Fibroblast of lung (primary cell): ENCODE measurements at regions not wholly inside any gene's neighbourhood (a gene's known extent, or its start where the extent isn't known, plus 50 kb on each side); places are given as distances from the start of the nearest gene placed in this dataset.

Experiments
- DNase-seq, 2 donors: peaks; one replicate each; pipeline versions ENCODE4 v3.0.0 to v3.0.0-alpha.2; 2010; ENCODE audit warnings: low read depth in 2 of 2
- H2AFZ ChIP-seq: 2 replicates; pipeline ENCODE4 v1.5.1; 2012; ENCODE audit warnings: low read length, control low read depth, inconsistent platforms
- H3K27ac ChIP-seq: 2 replicates; pipeline ENCODE4 v1.5.1; 2011; ENCODE audit warnings: low read length, control low read depth; ENCODE audit not compliant: insufficient read depth
- H3K27me3 ChIP-seq: 2 replicates; pipeline ENCODE4 v1.5.1; 2011; ENCODE audit warnings: mild to moderate bottlenecking, low read length; ENCODE audit not compliant: control insufficient read depth, insufficient read depth
- H3K36me3 ChIP-seq: 2 replicates; pipeline ENCODE4 v1.5.1; 2011; ENCODE audit warnings: low read length; ENCODE audit not compliant: control insufficient read depth, insufficient read depth
- H3K4me1 ChIP-seq: 2 replicates; pipeline ENCODE4 v1.5.1; 2011; ENCODE audit warnings: low read length; ENCODE audit not compliant: control insufficient read depth, insufficient read depth; ENCODE audit errors: extremely low read depth
- H3K4me2 ChIP-seq: 2 replicates; pipeline ENCODE4 v1.5.1; 2011; ENCODE audit warnings: low read length, control low read depth; ENCODE audit not compliant: insufficient read depth; ENCODE audit errors: extremely low read depth
- H3K4me3 ChIP-seq, 4 experiments: fragments of 200-600 bp in 1 of 4; sonication (generic) in 1 of 4; replicated peaks in 1 of 4; 2 replicates each; pipeline ENCODE4 v1.5.1; 2011 to 2016; ENCODE audit warnings: low read length in 4 of 4, low read depth in 3 of 4, mild to moderate bottlenecking in 3 of 4, control low read depth in 2 of 4, inconsistent platforms in 1 of 4, mixed read lengths in 1 of 4; ENCODE audit not compliant: insufficient read depth in 1 of 4; ENCODE audit errors: control extremely low read depth in 1 of 4
- H3K79me2 ChIP-seq: 2 replicates; pipeline ENCODE4 v1.5.1; 2012; ENCODE audit warnings: mild to moderate bottlenecking, low read length, inconsistent platforms; ENCODE audit not compliant: control insufficient read depth, insufficient read depth
- H3K9ac ChIP-seq: 2 replicates; pipeline ENCODE4 v1.5.1; 2011; ENCODE audit warnings: mild to moderate bottlenecking, low read length, control low read depth; ENCODE audit not compliant: insufficient read depth
- H3K9me3 ChIP-seq: 2 replicates; pipeline ENCODE4 v1.5.1; 2012; ENCODE audit warnings: low read depth, low read length; ENCODE audit not compliant: control insufficient read depth, insufficient read depth
- H4K20me1 ChIP-seq: 2 replicates; pipeline ENCODE4 v1.5.1; 2011; ENCODE audit warnings: low read length; ENCODE audit not compliant: control insufficient read depth, insufficient read depth; ENCODE audit errors: extremely low read depth
- CTCF ChIP-seq, 2 donors: IDR thresholded peaks in 1 of 2; conservative IDR thresholded peaks in 1 of 2; 1 replicate in 1 of 2; 2 replicates in 1 of 2; pipeline ENCODE4 v1.5.1; 2011 to 2012; ENCODE audit warnings: low read length in 2 of 2, control low read depth in 1 of 2, inconsistent platforms in 1 of 2, low read depth in 1 of 2, mild to moderate bottlenecking in 1 of 2
- EZH2 ChIP-seq: IDR thresholded peaks from 2 replicates; pipeline ENCODE4 v1.5.1; 2012; ENCODE audit warnings: low read length, control low read depth, mild to moderate bottlenecking; ENCODE audit errors: missing control alignments

GRCh38 chr12:111228916-111229666 lies 139.8 kb downstream of the PHETA1 start:
- Histone ChIP-seq H3K27me3 (no peaks in the 10 kb centered on the region), H4K20me1 (no peaks in the 10 kb centered on the region), H3K4me3 (no peak overlapping the region), H3K36me3 (no peaks in the 10 kb centered on the region), H2AFZ (no peak overlapping the region), H3K27ac (no peak overlapping the region), H3K9ac (no peak overlapping the region), H3K4me2 (no peak overlapping the region), H3K9me3 (no peaks in the 10 kb centered on the region), H3K4me1 (no peaks in the 10 kb centered on the region), H3K79me2 (no peaks in the 10 kb centered on the region)
- TF ChIP-seq EZH2 (no peak), CTCF (conservative IDR thresholded peaks at IDR 0.05 in 1 of 2, IDR thresholded peaks at IDR 0.05 in 1 of 2; ENCODE audit: low read depth in 1 of 2, low read length in 2 of 2) (no peak)
- DNase-seq = no peak

GRCh38 chr12:111227476-111228420 lies 141.1 kb downstream of the PHETA1 start:
- Histone ChIP-seq H2AFZ (no peak overlapping the region), H3K27me3 (no peaks in the 10 kb centered on the region), H3K4me3 (no peak overlapping the region), H3K4me2 (no peak overlapping the region), H4K20me1 (no peaks in the 10 kb centered on the region), H3K36me3 (no peaks in the 10 kb centered on the region), H3K27ac (no peak overlapping the region), H3K4me1 (no peaks in the 10 kb centered on the region), H3K9me3 (no peaks in the 10 kb centered on the region), H3K9ac (no peak overlapping the region), H3K79me2 (no peaks in the 10 kb centered on the region)
- TF ChIP-seq EZH2 (no peak), CTCF (conservative IDR thresholded peaks at IDR 0.05 in 1 of 2, IDR thresholded peaks at IDR 0.05 in 1 of 2; ENCODE audit: low read depth in 1 of 2, low read length in 2 of 2) (no peak)
- no peak for DNase-seq

- Histone ChIP-seq H3K27ac (no peak overlapping the region), H3K36me3 (no peaks in the 10 kb centered on the region), H3K4me3 (no peak overlapping the region), H4K20me1 (no peaks in the 10 kb centered on the region), H3K9ac (no peak overlapping the region), H3K79me2 (no peaks in the 10 kb centered on the region), H3K9me3 (no peaks in the 10 kb centered on the region), H3K4me1 (no peaks in the 10 kb centered on the region), H2AFZ (no peak overlapping the region), H3K27me3 (no peaks in the 10 kb centered on the region), H3K4me2 (no peak overlapping the region)
- no peak for DNase-seq
- no peak for TF ChIP-seq EZH2
- no peak for TF ChIP-seq CTCF (conservative IDR thresholded peaks at IDR 0.05 in 1 of 2, IDR thresholded peaks at IDR 0.05 in 1 of 2; ENCODE audit: low read depth in 1 of 2, low read length in 2 of 2)
Observed at GRCh38 chr12:111226680-111227079, 142.2 kb downstream of the PHETA1 start.
